Activated CD8-positive, alpha-beta memory T cell treated with anti-CD3 and anti-CD28 coated beads for 36 hours (primary cell): ENCODE measurements at regions not wholly inside any gene's neighbourhood (a gene's known extent, or its start where the extent isn't known, plus 50 kb on each side); places are given as distances from the start of the nearest gene placed in this dataset.

Experiments used
- CTCF ChIA-PET: fragments of 350-600 bp; sonication (Branson Sonifier 250); formaldehyde crosslinking; loops from one replicate; lab custom pipeline; 2021; ENCODE audit warnings: antibody characterized with exemption; lab: Charles Lee
- POLR2A ChIA-PET: fragments of 350-600 bp; sonication (Branson Sonifier 250); formaldehyde crosslinking; loops from one replicate; lab custom pipeline; 2021; ENCODE audit warnings: antibody characterized with exemption; lab: Charles Lee

- CTCF ChIA-PET, result no interaction called here
- POLR2A ChIA-PET, result no interaction called here
Measured at GRCh38 chr7:15764851-15765382, 78.4 kb upstream of the MEOX2 start.

DNA sequence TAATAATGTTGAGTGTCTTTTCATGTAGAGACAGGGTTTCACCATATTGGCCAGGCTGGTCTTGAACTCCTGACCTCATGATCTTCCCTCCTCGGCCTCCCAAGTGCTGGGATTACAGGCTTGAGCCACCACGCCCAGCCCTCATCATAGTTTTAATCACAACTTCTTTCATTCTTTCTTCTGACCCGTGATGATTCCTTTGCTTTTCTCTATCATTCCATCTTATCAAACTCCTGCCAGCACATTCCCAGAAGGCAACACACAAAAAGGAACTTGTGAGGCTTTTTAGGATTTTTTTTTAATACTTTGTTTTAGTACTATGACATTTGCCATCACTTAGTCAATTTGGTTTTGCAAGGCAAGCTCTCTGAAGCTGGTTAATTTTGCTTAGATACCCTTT lies 77.5 kb upstream of the MEOX2 start:
- ChIA-PET CTCF (no interaction called here), POLR2A (no interaction called here)

DNA sequence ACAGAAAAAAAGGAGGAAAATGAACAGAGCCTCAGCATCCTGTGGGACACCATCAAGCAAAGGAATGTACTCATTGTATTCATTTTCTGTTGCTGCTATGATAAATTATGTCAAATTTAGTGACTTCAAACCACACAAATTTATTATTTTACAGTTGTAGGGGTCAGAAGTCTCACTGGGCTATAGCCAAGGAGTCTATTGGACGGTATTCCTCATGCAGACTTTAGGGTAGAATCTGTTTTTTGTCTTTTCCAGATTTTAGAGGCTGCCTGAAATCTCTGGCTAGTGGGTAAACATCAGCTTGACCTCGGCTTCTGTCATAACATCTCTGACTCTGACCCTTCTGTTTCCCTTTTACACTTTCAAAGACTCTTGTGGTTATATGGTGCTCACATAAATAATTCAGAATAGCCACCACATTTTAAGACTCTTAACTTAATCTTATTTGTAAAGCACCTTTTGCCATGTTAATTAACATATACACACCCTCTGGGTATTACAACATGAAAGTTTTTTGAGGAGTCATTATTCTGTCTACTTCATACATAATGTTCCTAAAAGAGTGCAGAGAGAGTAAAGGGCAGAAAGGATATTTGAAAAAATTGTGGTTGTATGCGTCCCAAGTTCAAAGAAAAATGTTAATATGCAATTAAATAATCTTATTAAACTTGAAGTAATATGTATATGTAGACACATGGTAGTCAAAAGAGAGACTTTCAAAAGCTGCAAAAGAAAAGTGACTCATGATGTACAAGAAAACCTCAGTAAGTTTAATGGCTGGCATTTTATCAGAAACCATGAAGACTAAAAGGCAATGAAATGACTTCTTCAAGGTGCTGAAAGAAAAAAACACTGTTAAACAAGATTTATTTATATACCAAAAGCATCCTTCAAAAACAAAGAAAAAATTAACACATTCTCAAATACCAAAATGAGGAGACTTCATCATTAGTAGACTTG lies 70.8 kb upstream of the MEOX2 start:
- POLR2A ChIA-PET, result no interaction called here
- CTCF ChIA-PET, result no interaction called here

- POLR2A ChIA-PET, result no interaction called here
- CTCF ChIA-PET, result no interaction called here
Measured at GRCh38 chr7:15755061-15755460, 68.6 kb upstream of the MEOX2 start.

DNA sequence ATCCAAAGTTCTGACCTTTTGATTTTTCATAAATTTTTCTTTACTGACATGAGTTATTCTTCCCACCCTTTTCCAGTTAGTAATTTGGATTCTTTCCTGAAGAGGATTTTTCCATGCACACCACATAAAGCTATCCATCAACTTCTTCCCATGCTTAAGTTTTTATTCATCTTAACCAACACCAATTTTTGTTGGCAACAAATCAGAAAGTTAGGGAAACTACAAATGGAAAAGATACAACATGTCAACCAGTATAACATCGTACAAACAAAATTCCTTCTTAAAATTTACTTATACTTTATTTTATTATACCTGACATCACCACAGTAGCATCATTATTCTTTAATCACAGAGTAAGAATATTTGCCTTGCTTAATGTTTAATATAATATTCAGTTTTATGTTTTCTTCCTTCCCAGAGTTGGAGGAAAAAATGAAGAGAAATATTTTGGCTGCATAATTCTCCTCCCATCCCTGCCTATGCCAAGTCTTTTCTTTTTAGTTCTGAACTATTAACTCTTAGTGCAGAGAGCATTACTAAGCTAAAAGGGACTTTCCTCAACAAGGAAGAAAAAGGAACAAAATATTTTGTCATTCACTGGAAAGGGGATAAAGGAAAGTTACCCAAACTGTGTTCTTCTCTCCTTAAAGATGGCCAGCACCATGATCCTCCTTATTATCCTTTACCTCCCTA lies 67.5 kb upstream of the MEOX2 start:
- ChIA-PET POLR2A (no interaction called here), CTCF (no interaction called here)

GRCh38 chr7:15752377-15752776 lies 65.9 kb upstream of the MEOX2 start:
- ChIA-PET POLR2A (no interaction called here), CTCF (no interaction called here)

- ChIA-PET POLR2A (no interaction called here), CTCF (no interaction called here)
Measured at GRCh38 chr7:15751191-15751701, 64.8 kb upstream of the MEOX2 start.

DNA sequence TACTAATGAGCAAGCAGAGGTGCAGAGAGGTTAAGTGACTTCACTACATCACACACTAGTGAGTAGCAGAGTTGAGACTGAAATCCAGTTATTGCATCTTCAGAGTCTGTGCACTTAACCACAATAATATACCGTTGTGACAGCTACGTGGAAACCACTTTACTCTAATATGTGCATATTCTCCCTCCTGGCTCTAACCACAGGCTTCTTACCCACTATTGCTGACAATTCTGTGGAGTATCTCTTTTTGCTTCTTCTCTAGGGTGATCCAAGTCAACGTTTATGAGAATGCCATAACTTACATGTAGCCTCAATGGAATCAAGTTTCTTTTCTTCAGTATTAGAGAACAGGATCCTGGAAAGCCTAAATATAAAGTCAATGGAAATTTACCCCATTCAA lies 64.2 kb upstream of the MEOX2 start:
- CTCF ChIA-PET, result no interaction called here
- POLR2A ChIA-PET, result no interaction called here

GRCh38 chr7:15749631-15750030 lies 63.1 kb upstream of the MEOX2 start:
- ChIA-PET CTCF (no interaction called here), POLR2A (no interaction called here)

DNA sequence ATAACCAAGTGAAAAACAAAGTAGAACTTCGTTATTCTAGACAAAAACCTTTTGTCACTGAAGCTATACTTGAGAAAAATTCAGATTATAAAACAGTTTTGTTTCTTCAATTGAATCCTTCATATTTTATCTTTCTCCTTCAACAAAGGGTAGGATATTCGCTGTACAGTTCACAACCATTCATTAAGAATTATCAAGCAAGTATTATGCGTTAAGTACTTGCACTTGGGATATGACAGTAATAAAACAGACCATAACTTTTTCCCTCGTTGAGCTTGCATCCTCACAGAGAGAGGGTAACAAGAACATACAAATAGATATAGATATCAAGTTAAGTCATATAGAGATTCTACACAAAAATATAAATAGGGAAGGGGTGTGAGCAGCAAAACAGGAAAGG lies 61.2 kb upstream of the MEOX2 start:
- POLR2A ChIA-PET, result no interaction called here
- CTCF ChIA-PET, result no interaction called here

- CTCF ChIA-PET, result no interaction called here
- POLR2A ChIA-PET, result no interaction called here
Measured at GRCh38 chr7:15747301-15747700, 60.8 kb upstream of the MEOX2 start.

DNA sequence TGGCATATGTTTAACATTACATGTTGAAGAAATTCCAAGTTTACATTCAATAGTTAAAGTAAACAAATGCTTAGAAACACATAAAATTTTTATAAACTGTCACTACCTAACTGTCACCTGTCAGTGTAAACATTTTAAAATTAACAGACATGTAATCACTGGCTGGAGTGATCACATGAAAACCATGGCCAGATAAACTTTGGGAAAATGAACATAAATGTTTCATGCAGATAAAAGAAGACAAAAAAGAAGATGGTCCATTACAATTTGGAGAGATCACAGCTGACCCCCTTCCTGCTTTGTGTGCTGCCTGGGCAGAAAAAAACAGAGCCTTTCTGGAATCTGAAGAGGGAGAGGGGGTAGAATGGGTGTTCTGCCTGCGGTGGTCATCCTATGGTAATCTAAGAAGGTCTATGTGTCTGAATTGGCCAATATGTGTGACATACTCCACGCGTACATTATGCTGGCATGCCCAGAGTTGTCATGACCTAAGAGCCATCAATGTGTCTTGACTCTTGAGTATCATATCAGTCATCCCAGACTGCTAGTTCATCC lies 57.5 kb upstream of the MEOX2 start:
- ChIA-PET POLR2A (no interaction called here), CTCF (no interaction called here)

- ChIA-PET POLR2A (no interaction called here), CTCF (no interaction called here)
Measured at GRCh38 chr7:15737601-15738000, 51.1 kb upstream of the MEOX2 start.
